Keratinocyte (primary cell): ENCODE measurements at regions not wholly inside any gene's neighbourhood (a gene's known extent, or its start where the extent isn't known, plus 50 kb on each side); places are given as distances from the start of the nearest gene placed in this dataset.

Source experiments
- DNase-seq: peaks from one replicate; pipeline ENCODE4 v3.0.0-alpha.2; 2011; ENCODE audit warnings: low read depth, missing footprints, low spot score
- FAIRE-seq: peaks from 2 replicates; lab custom pipeline; 2011; peaks lifted over from hg19 to GRCh38; lab: Jason Lieb, UNC
- H2AFZ ChIP-seq: 2 replicates; pipeline ENCODE4 v1.6.0; 2012; ENCODE audit warnings: low read length, control low read depth, inconsistent platforms; ENCODE audit not compliant: control insufficient read depth
- H3K27ac ChIP-seq: 2 replicates; pipeline ENCODE4 v1.5.1; 2011; ENCODE audit warnings: low read length; ENCODE audit not compliant: control insufficient read depth, insufficient read depth
- H3K27me3 ChIP-seq: 3 replicates; pipeline ENCODE4 v1.6.0; 2011; ENCODE audit warnings: low read length; ENCODE audit not compliant: control insufficient read depth, insufficient read depth; ENCODE audit errors: extremely low read depth
- H3K36me3 ChIP-seq, 2 experiments: 2 replicates in 1 of 2; 3 replicates in 1 of 2; pipeline ENCODE4 v1.5.1; 2011; ENCODE audit warnings: low read length in 2 of 2, mild to moderate bottlenecking in 1 of 2; ENCODE audit not compliant: control insufficient read depth in 2 of 2, insufficient read depth in 2 of 2; ENCODE audit errors: extremely low read depth in 1 of 2
- H3K4me1 ChIP-seq: 3 replicates; pipeline ENCODE4 v1.5.1; 2011; ENCODE audit warnings: low read length; ENCODE audit not compliant: control insufficient read depth, insufficient read depth; ENCODE audit errors: extremely low read depth
- H3K4me2 ChIP-seq: 3 replicates; pipeline ENCODE4 v1.6.0; 2011; ENCODE audit warnings: low read depth, low read length; ENCODE audit not compliant: control insufficient read depth, insufficient read depth; ENCODE audit errors: extremely low read depth
- H3K4me3 ChIP-seq, 3 experiments: fragments of 200-600 bp in 1 of 3; sonication (generic) in 1 of 3; 2 replicates in 2 of 3; 3 replicates in 1 of 3; pipeline ENCODE4 v1.5.1; 2011 to 2016; ENCODE audit warnings: low read length in 3 of 3, mild to moderate bottlenecking in 3 of 3, control low read depth in 2 of 3, inconsistent platforms in 1 of 3, low read depth in 1 of 3, mixed read lengths in 1 of 3, mixed run types in 1 of 3, moderate library complexity in 1 of 3; ENCODE audit not compliant: control insufficient read depth in 2 of 3, insufficient read depth in 2 of 3; ENCODE audit errors: extremely low read depth in 1 of 3
- H3K79me2 ChIP-seq: 2 replicates; pipeline ENCODE4 v1.6.0; 2012; ENCODE audit warnings: low read length; ENCODE audit not compliant: control insufficient read depth, insufficient read depth
- H3K9ac ChIP-seq: 3 replicates; pipeline ENCODE4 v1.6.0; 2011; ENCODE audit warnings: low read length; ENCODE audit not compliant: control insufficient read depth, insufficient read depth; ENCODE audit errors: extremely low read depth
- H3K9me1 ChIP-seq: 3 replicates; pipeline ENCODE4 v1.6.0; 2011; ENCODE audit warnings: low read length; ENCODE audit not compliant: control insufficient read depth, insufficient read depth; ENCODE audit errors: extremely low read depth
- H3K9me3 ChIP-seq: 2 replicates; pipeline ENCODE4 v1.5.1; 2012; ENCODE audit warnings: low read depth, low read length; ENCODE audit not compliant: control insufficient read depth
- H4K20me1 ChIP-seq: 3 replicates; pipeline ENCODE4 v1.6.0; 2011; ENCODE audit warnings: low read length; ENCODE audit not compliant: control insufficient read depth, insufficient read depth; ENCODE audit errors: extremely low read depth
- EZH2 ChIP-seq: IDR thresholded peaks from one replicate; pipeline ENCODE4 v1.6.1; 2012; ENCODE audit warnings: inconsistent platforms, mild to moderate bottlenecking, low read length, moderate library complexity
- dilution Hi-C: fragments of 300-500 bp; cut with MboI; formaldehyde crosslinking; loops from one replicate; pipeline ENCODE4 v1.7.0; 2020; ENCODE audit warnings: low sequenced_read_pairs; ENCODE audit not compliant: extremely low pct_ligation_motif_present
- TF ChIP-seq, protein P1 (sequence below), 3 experiments: IDR thresholded peaks in 1 of 3; conservative IDR thresholded peaks in 1 of 3; optimal IDR thresholded peaks in 1 of 3; 2 replicates in 2 of 3; 3 replicates in 1 of 3; pipeline versions ENCODE3 to v1.5.1; 2011; ENCODE audit warnings: low read length in 3 of 3, mild to moderate bottlenecking in 3 of 3, moderate library complexity in 2 of 3, control low read depth in 1 of 3, inconsistent platforms in 1 of 3; ENCODE audit not compliant: insufficient read depth in 2 of 3; ENCODE audit errors: extremely low read depth in 1 of 3

DNA sequence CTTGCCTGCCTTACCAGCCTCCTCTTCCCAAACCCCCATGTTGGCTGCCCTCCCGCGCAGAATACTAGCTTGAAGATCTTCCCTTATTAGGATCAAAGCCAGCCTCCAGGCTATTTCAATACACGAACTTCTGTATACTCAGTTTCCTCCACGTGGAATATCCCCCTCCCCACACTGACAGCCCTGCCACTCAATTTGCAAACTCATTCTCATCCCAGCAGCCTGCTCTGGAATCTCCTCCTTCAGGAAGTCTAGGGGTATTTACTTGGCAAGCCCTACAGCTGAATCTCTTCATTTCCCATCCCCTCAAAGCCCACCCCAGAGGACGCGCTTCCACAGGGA is 157.0 kb upstream of the SMIM23 start:
- Histone ChIP-seq H3K4me2 (no peak overlapping the region), H3K79me2 (no peaks in the 10 kb centered on the region), H3K9ac (no peak overlapping the region), H3K9me1 (no peaks in the 10 kb centered on the region), H3K27me3 (peaks cover 23% of the 10 kb centered on the region), H3K9me3 (no peaks in the 10 kb centered on the region), H4K20me1 (no peaks in the 10 kb centered on the region), H3K36me3 (no peaks in the 10 kb centered on the region), H2AFZ (no peak overlapping the region), H3K4me1 (peaks cover 6% of the 10 kb centered on the region), H3K27ac (no peak overlapping the region), H3K4me3 (no peak overlapping the region)
- FAIRE-seq (no peak), DNase-seq (no peak)
- TF ChIP-seq EZH2, result no peak
- TF ChIP-seq, protein P1, sequence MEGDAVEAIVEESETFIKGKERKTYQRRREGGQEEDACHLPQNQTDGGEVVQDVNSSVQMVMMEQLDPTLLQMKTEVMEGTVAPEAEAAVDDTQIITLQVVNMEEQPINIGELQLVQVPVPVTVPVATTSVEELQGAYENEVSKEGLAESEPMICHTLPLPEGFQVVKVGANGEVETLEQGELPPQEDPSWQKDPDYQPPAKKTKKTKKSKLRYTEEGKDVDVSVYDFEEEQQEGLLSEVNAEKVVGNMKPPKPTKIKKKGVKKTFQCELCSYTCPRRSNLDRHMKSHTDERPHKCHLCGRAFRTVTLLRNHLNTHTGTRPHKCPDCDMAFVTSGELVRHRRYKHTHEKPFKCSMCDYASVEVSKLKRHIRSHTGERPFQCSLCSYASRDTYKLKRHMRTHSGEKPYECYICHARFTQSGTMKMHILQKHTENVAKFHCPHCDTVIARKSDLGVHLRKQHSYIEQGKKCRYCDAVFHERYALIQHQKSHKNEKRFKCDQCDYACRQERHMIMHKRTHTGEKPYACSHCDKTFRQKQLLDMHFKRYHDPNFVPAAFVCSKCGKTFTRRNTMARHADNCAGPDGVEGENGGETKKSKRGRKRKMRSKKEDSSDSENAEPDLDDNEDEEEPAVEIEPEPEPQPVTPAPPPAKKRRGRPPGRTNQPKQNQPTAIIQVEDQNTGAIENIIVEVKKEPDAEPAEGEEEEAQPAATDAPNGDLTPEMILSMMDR (optimal IDR thresholded peaks at IDR 0.05 in 1 of 3, IDR thresholded peaks at IDR 0.05 in 1 of 3, conservative IDR thresholded peaks at IDR 0.05 in 1 of 3; ENCODE audit: extremely low read depth in 1 of 3, insufficient read depth in 2 of 3, low read length in 3 of 3), result no peak
- dilution Hi-C loops, result no loop called here

DNA sequence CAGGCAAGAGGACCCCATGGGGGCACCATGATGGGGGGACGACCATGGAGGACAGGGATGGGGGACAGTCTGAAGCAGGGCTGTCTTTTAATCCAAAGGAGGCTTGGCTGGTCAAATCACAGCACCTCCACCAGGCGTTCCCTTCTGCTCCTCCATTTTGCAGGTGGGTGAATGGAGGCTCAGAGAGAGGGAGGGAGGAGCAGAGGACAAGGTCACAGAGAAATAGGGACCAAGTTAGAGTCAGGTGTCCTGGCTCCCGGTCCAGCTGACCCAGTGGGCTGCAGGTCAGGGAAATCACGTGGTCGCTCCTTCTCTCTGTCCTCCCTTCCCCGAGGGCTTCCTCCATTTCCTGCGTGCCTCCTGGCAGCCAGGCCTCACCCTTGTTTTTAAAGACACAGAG is 156.4 kb upstream of the SMIM23 start:
- no peak overlapping the region for H3K4me3 ChIP-seq
- no peak overlapping the region for H3K27ac ChIP-seq
- H2AFZ ChIP-seq, result no peak overlapping the region
- no peaks in the 10 kb centered on the region for H3K79me2 ChIP-seq
- TF ChIP-seq, protein P1 (optimal IDR thresholded peaks at IDR 0.05 in 1 of 3, IDR thresholded peaks at IDR 0.05 in 1 of 3, conservative IDR thresholded peaks at IDR 0.05 in 1 of 3; ENCODE audit: extremely low read depth in 1 of 3, insufficient read depth in 2 of 3, low read length in 3 of 3), result no peak
- no peak for TF ChIP-seq EZH2
- H4K20me1 ChIP-seq, result no peaks in the 10 kb centered on the region
- no peak overlapping the region for H3K9ac ChIP-seq
- H3K36me3 ChIP-seq, result no peaks in the 10 kb centered on the region
- H3K9me3 ChIP-seq, result no peaks in the 10 kb centered on the region
- no peak overlapping the region for H3K4me2 ChIP-seq
- H3K27me3 ChIP-seq, result peaks cover 23% of the 10 kb centered on the region
- FAIRE-seq (no peak), DNase-seq (no peak)
- H3K4me1 ChIP-seq, result peaks cover 6% of the 10 kb centered on the region
- no peaks in the 10 kb centered on the region for H3K9me1 ChIP-seq
- dilution Hi-C loops, result no loop called here
